ENCODE measurements at regions not wholly inside any gene's neighbourhood (a gene's known extent, or its start where the extent isn't known, plus 50 kb on each side); places are given as distances from the start of the nearest gene placed in this dataset.

- TF ChIP-seq CBX8 (IDR thresholded peaks at IDR 0.05; ENCODE audit: borderline replicate concordance, low read depth, low read length): no peak
Observed at GRCh38 chr2:104784264-104784663, 69.7 kb upstream of the POU3F3 start (continued).

- Histone ChIP-seq H4K20me1 (replicated peaks in 1 of 2; ENCODE audit: control insufficient read depth in 1 of 2, insufficient read depth in 2 of 2, low read length in 2 of 2) (no peaks in the 10 kb centered on the region), H3K27ac (ENCODE audit: low read depth, low read length) (no peak overlapping the region), H2BK20ac (ENCODE audit: low read length) (no peak overlapping the region), H3K4me1 (replicated peaks in 1 of 4; ENCODE audit: control insufficient read depth in 3 of 4, insufficient read depth in 4 of 4, low read length in 3 of 4) (peaks cover 0 to 4% (median 1%) of the 10 kb centered on the region in 4 experiments; a peak in 1 of 7 replicates), H2BK5ac (ENCODE audit: low read depth, low read length) (no peak overlapping the region), H3K18ac (ENCODE audit: extremely low read depth, low read length) (no peak overlapping the region), H3K23me2 (ENCODE audit: low read depth, low read length) (no peaks in the 10 kb centered on the region), H3K79me1 (ENCODE audit: low read depth, low read length) (no peaks in the 10 kb centered on the region), H3K27me3 (replicated peaks in 1 of 4; ENCODE audit: control insufficient read depth in 3 of 4, extremely low read depth in 1 of 4, insufficient read depth in 3 of 4, low read length in 3 of 4) (no peaks in the 10 kb centered on the region), H3K36me3 (ENCODE audit: control insufficient read depth in 2 of 4, insufficient read depth in 4 of 4, low read length in 3 of 4) (no peaks in the 10 kb centered on the region), H2AK5ac (ENCODE audit: low read depth, low read length) (no peak overlapping the region), H3K4ac (replicated peaks; ENCODE audit: insufficient read length, low read depth, low read length) (no peak overlapping the region), H2AFZ (ENCODE audit: low read length) (no peak overlapping the region), H4K91ac (replicated peaks; ENCODE audit: insufficient read length, low read length) (no peak overlapping the region), H3K56ac (replicated peaks; ENCODE audit: insufficient read length, low read depth, low read length) (no peak overlapping the region), H3K4me3 (ENCODE audit: extremely low read depth in 1 of 4, insufficient read depth in 2 of 4, low read depth in 3 of 4, low read length in 4 of 4) (no peak overlapping the region), H3K4me2 (ENCODE audit: insufficient read depth in 1 of 2, low read depth in 2 of 2, low read length in 2 of 2) (no peak overlapping the region), H4K8ac (ENCODE audit: extremely low read depth, insufficient read depth, low read length) (no peak overlapping the region), H2BK15ac (ENCODE audit: low read length) (no peak overlapping the region), H3K79me2 (ENCODE audit: control insufficient read depth in 1 of 2, insufficient read depth in 2 of 2, low read length in 2 of 2) (no peaks in the 10 kb centered on the region), H3K9me3 (ENCODE audit: insufficient read depth in 2 of 2, low read depth in 1 of 2, low read length in 1 of 2) (no peaks in the 10 kb centered on the region), H3K14ac (ENCODE audit: insufficient read length) (no peak overlapping the region), H2BK120ac (replicated peaks; ENCODE audit: low read depth, low read length) (no peak overlapping the region), H3K9ac (replicated peaks in 1 of 4; ENCODE audit: extremely low read depth in 1 of 4, low read depth in 3 of 4, low read length in 3 of 4) (no peak overlapping the region), H2BK12ac (ENCODE audit: low read depth, low read length) (no peak overlapping the region), H3K23ac (ENCODE audit: insufficient read length) (no peak overlapping the region), H4K5ac (ENCODE audit: insufficient read length, low read depth, low read length) (no peak overlapping the region)
- WGBS, 2 experiments (ENCODE audit: extremely low coverage in 1 of 2, insufficient coverage in 1 of 2, insufficient read length in 1 of 2, insufficient replicate concordance in 2 of 2, low coverage in 1 of 2, low lambda C conversion rate in 2 of 2, missing lambda C conversion rate in 1 of 2): 93% methylated on average over 8 of the region's 8 CpGs; no CpG with 5 or more reads in 1 of the 2 experiments
- POLR2A ChIA-PET (ENCODE audit: partially characterized antibody): no interaction called here
- CTCF ChIA-PET (ENCODE audit: partially characterized antibody): no interaction called here
- FAIRE-seq (no peak), DNase-seq (ENCODE audit: low read depth in 1 of 2, low spot score in 2 of 2) (no peak)
- TF ChIP-seq SP2 (IDR thresholded peaks at IDR 0.05; ENCODE audit: low read length) (no peak), GTF2F1 (IDR thresholded peaks at IDR 0.05; ENCODE audit: borderline replicate concordance, low read depth, low read length) (no peak), TEAD4 (IDR thresholded peaks at IDR 0.05; ENCODE audit: low read depth, low read length) (no peak), CHD2 (IDR thresholded peaks at IDR 0.05; ENCODE audit: low read length) (no peak), BRCA1 (IDR thresholded peaks at IDR 0.05; ENCODE audit: low read depth, low read length) (no peak), EZH2 (IDR thresholded peaks at IDR 0.05; ENCODE audit: low read depth, low read length, severe bottlenecking) (no peak), SP4 (IDR thresholded peaks at IDR 0.05; ENCODE audit: low read length) (no peak), TAF7 (optimal IDR thresholded peaks at IDR 0.05; ENCODE audit: borderline replicate concordance, low read depth, low read length) (no peak), EGR1 (IDR thresholded peaks at IDR 0.05; ENCODE audit: borderline replicate concordance, low read depth, low read length) (no peak), CEBPB (IDR thresholded peaks at IDR 0.05; ENCODE audit: low read depth, low read length) (no peak), ATF3 (IDR thresholded peaks at IDR 0.05; ENCODE audit: insufficient read depth, low read depth, low read length) (no peak), NANOG (IDR thresholded peaks at IDR 0.05; ENCODE audit: insufficient read depth, low read depth, low read length, poor library complexity, severe bottlenecking) (no peak), JUND (IDR thresholded peaks at IDR 0.05; ENCODE audit: low read length) (no peak)
Observed at GRCh38 chr2:104786204-104786603, 67.7 kb upstream of the POU3F3 start.

Measured in H1 (cell line).